H1 (cell line): ENCODE measurements at regions not wholly inside any gene's neighbourhood (a gene's known extent, or its start where the extent isn't known, plus 50 kb on each side); places are given as distances from the start of the nearest gene placed in this dataset.

Experiments used
- CTCF ChIA-PET: fragments of 300-600 bp; sonication (Branson Sonifier 250); formaldehyde crosslinking; loops from one replicate; lab custom pipeline; 2021; ENCODE audit not compliant: partially characterized antibody; lab: Charles Lee
- POLR2A ChIA-PET: fragments of 300-600 bp; sonication (Branson Sonifier 250); formaldehyde crosslinking; loops from one replicate; lab custom pipeline; 2021; ENCODE audit warnings: inconsistent platforms; ENCODE audit not compliant: partially characterized antibody; lab: Charles Lee
- DNase-seq, 2 experiments: peaks; one replicate each; pipeline versions ENCODE4 v3.0.0 to v3.0.0-alpha.2; 2010 to 2022; ENCODE audit warnings: low spot score in 2 of 2, low read depth in 1 of 2, mixed read lengths in 1 of 2
- FAIRE-seq: peaks from 2 replicates; lab custom pipeline; 2011; peaks lifted over from hg19 to GRCh38; lab: Jason Lieb, UNC
- H2AFZ ChIP-seq: 2 replicates; pipeline ENCODE4 v1.8.1; 2012; ENCODE audit warnings: low read length, inconsistent platforms
- H2AK5ac ChIP-seq: 2 replicates; pipeline ENCODE4 v1.6.1; 2013; ENCODE audit warnings: low read depth, low read length
- H2BK120ac ChIP-seq: replicated peaks from 2 replicates; pipeline ENCODE3; 2013; ENCODE audit warnings: low read depth, low read length, inconsistent platforms
- H2BK12ac ChIP-seq: 2 replicates; pipeline ENCODE4 v1.6.1; 2013; ENCODE audit warnings: low read depth, low read length
- H2BK15ac ChIP-seq: 2 replicates; pipeline ENCODE4 v1.6.1; 2013; ENCODE audit warnings: low read length
- H2BK20ac ChIP-seq: 2 replicates; pipeline ENCODE4 v1.6.1; 2013; ENCODE audit warnings: low read length
- H2BK5ac ChIP-seq: 2 replicates; pipeline ENCODE4 v1.6.1; 2013; ENCODE audit warnings: low read depth, low read length
- H3K14ac ChIP-seq: 2 replicates; pipeline ENCODE4 v1.6.1; 2013; ENCODE audit warnings: inconsistent platforms; ENCODE audit not compliant: insufficient read length
- H3K18ac ChIP-seq: 2 replicates; pipeline ENCODE4 v1.6.1; 2013; ENCODE audit warnings: low read length; ENCODE audit errors: extremely low read depth
- H3K23ac ChIP-seq: 2 replicates; pipeline ENCODE4 v1.6.1; 2013; ENCODE audit warnings: inconsistent platforms; ENCODE audit not compliant: insufficient read length
- H3K23me2 ChIP-seq: 2 replicates; pipeline ENCODE4 v1.6.1; 2013; ENCODE audit warnings: low read depth, low read length
- H3K27ac ChIP-seq: 2 replicates; pipeline ENCODE4 v1.6.1; 2011; ENCODE audit warnings: low read depth, low read length, inconsistent platforms
- H3K27me3 ChIP-seq, 4 experiments: replicated peaks in 1 of 4; 1 replicate in 1 of 4; 2 replicates in 3 of 4; pipeline versions ENCODE4 v1.6.1 to v1.8.1; 2011 to 2013; ENCODE audit warnings: low read length in 3 of 4, mild to moderate bottlenecking in 3 of 4, inconsistent platforms in 2 of 4, mixed read lengths in 2 of 4, moderate library complexity in 1 of 4; ENCODE audit not compliant: control insufficient read depth in 3 of 4, insufficient read depth in 3 of 4; ENCODE audit errors: extremely low read depth in 1 of 4
- H3K36me3 ChIP-seq, 4 experiments: 2 replicates each; pipeline versions ENCODE4 v1.6.1 to v1.8.1; 2011 to 2013; ENCODE audit warnings: mild to moderate bottlenecking in 4 of 4, low read length in 3 of 4, moderate library complexity in 2 of 4, control low read depth in 1 of 4, inconsistent platforms in 1 of 4; ENCODE audit not compliant: insufficient read depth in 4 of 4, control insufficient read depth in 2 of 4
- H3K4ac ChIP-seq: replicated peaks from 2 replicates; pipeline ENCODE3; 2013; ENCODE audit warnings: low read length, low read depth, mixed read lengths, inconsistent platforms; ENCODE audit not compliant: insufficient read length
- H3K4me1 ChIP-seq, 4 experiments: replicated peaks in 1 of 4; 1 replicate in 1 of 4; 2 replicates in 3 of 4; pipeline versions ENCODE4 v1.6.1 to v1.8.1; 2011 to 2013; ENCODE audit warnings: low read length in 3 of 4, inconsistent platforms in 2 of 4, mixed read lengths in 1 of 4; ENCODE audit not compliant: insufficient read depth in 4 of 4, control insufficient read depth in 3 of 4
- H3K4me2 ChIP-seq, 2 experiments: 2 replicates each; pipeline versions ENCODE4 v1.6.1 to v1.8.1; 2011 to 2013; ENCODE audit warnings: low read depth in 2 of 2, low read length in 2 of 2, control low read depth in 1 of 2, inconsistent platforms in 1 of 2, mild to moderate bottlenecking in 1 of 2; ENCODE audit not compliant: insufficient read depth in 1 of 2
- H3K4me3 ChIP-seq, 4 experiments: fragments of 200-600, 300-600 bp in 1 of 4; sonication (generic), shearing (Covaris generic), sonication (Bioruptor Twin) in 1 of 4; 2 replicates each; pipeline versions ENCODE4 v1.5.1 to v1.8.1; 2011 to 2016; ENCODE audit warnings: low read length in 4 of 4, low read depth in 3 of 4, control low read depth in 2 of 4, inconsistent platforms in 2 of 4, mild to moderate bottlenecking in 2 of 4, mixed read lengths in 1 of 4, moderate library complexity in 1 of 4; ENCODE audit not compliant: insufficient read depth in 2 of 4; ENCODE audit errors: extremely low read depth in 1 of 4
- H3K56ac ChIP-seq: replicated peaks from 2 replicates; pipeline ENCODE3; 2013; ENCODE audit warnings: low read depth, mild to moderate bottlenecking, mixed read lengths, low read length, inconsistent platforms; ENCODE audit not compliant: insufficient read length
- H3K79me1 ChIP-seq: 2 replicates; pipeline ENCODE4 v1.6.1; 2013; ENCODE audit warnings: low read depth, low read length, control low read depth
- H3K79me2 ChIP-seq, 2 experiments: 2 replicates each; pipeline versions ENCODE4 v1.6.1 to v1.8.1; 2012 to 2013; ENCODE audit warnings: low read length in 2 of 2, mild to moderate bottlenecking in 2 of 2, inconsistent platforms in 1 of 2; ENCODE audit not compliant: insufficient read depth in 2 of 2, control insufficient read depth in 1 of 2
- H3K9ac ChIP-seq, 4 experiments: replicated peaks in 1 of 4; 1 replicate in 1 of 4; 2 replicates in 3 of 4; pipeline versions ENCODE4 v1.6.1 to v1.8.1; 2011 to 2013; ENCODE audit warnings: low read depth in 3 of 4, low read length in 3 of 4, control low read depth in 2 of 4, mild to moderate bottlenecking in 2 of 4, moderate library complexity in 2 of 4, inconsistent platforms in 1 of 4; ENCODE audit errors: extremely low read depth in 1 of 4
- H3K9me3 ChIP-seq, 2 experiments: 2 replicates each; pipeline versions ENCODE4 v1.6.1 to v1.8.1; 2012 to 2013; ENCODE audit warnings: mild to moderate bottlenecking in 2 of 2, moderate library complexity in 2 of 2, control low read depth in 1 of 2, inconsistent platforms in 1 of 2, low read depth in 1 of 2, low read length in 1 of 2, mixed read lengths in 1 of 2; ENCODE audit not compliant: insufficient read depth in 2 of 2
- H4K20me1 ChIP-seq, 2 experiments: replicated peaks in 1 of 2; 2 replicates each; pipeline versions ENCODE3 to v1.8.1; 2011 to 2013; ENCODE audit warnings: inconsistent platforms in 2 of 2, low read length in 2 of 2, mild to moderate bottlenecking in 1 of 2; ENCODE audit not compliant: insufficient read depth in 2 of 2, control insufficient read depth in 1 of 2
- H4K5ac ChIP-seq: 2 replicates; pipeline ENCODE4 v1.6.1; 2013; ENCODE audit warnings: low read length, low read depth, mixed read lengths, inconsistent platforms; ENCODE audit not compliant: insufficient read length
- H4K8ac ChIP-seq: 2 replicates; pipeline ENCODE4 v1.8.0; 2013; ENCODE audit warnings: mild to moderate bottlenecking, moderate library complexity, low read length, inconsistent platforms; ENCODE audit not compliant: insufficient read depth; ENCODE audit errors: extremely low read depth
- H4K91ac ChIP-seq: replicated peaks from 2 replicates; pipeline ENCODE3; 2013; ENCODE audit warnings: low read length, mixed read lengths, inconsistent platforms; ENCODE audit not compliant: insufficient read length
- JUN ChIP-seq: IDR thresholded peaks from 2 replicates; pipeline ENCODE4 v1.6.1; 2011; ENCODE audit warnings: low read depth, mild to moderate bottlenecking, improper control_type of control experiment, low read length
- MAFK ChIP-seq: IDR thresholded peaks from 2 replicates; pipeline ENCODE4 v1.6.1; 2012; ENCODE audit warnings: low read depth, mild to moderate bottlenecking, improper control_type of control experiment, low read length
- TEAD4 ChIP-seq: IDR thresholded peaks from 2 replicates; pipeline ENCODE4 v1.6.1; 2012; ENCODE audit warnings: low read depth, low read length, inconsistent platforms, mixed read lengths
- WGBS, 2 experiments: shearing (Covaris generic) in 1 of 2; methylation state at CpG; one replicate each; pipeline versions ENCODE4 v1.1.6 to v1.1.7; 2013 to 2015; ENCODE audit warnings: low lambda C conversion rate in 2 of 2, mixed read lengths in 2 of 2, inconsistent platforms in 1 of 2, low coverage in 1 of 2, missing lambda C conversion rate in 1 of 2; ENCODE audit not compliant: insufficient replicate concordance in 2 of 2, insufficient coverage in 1 of 2, insufficient read length in 1 of 2; ENCODE audit errors: extremely low coverage in 1 of 2, missing lambda C conversion rate in 1 of 2; 5-methylcytosine and 5-hydroxymethylcytosine counted together

DNA sequence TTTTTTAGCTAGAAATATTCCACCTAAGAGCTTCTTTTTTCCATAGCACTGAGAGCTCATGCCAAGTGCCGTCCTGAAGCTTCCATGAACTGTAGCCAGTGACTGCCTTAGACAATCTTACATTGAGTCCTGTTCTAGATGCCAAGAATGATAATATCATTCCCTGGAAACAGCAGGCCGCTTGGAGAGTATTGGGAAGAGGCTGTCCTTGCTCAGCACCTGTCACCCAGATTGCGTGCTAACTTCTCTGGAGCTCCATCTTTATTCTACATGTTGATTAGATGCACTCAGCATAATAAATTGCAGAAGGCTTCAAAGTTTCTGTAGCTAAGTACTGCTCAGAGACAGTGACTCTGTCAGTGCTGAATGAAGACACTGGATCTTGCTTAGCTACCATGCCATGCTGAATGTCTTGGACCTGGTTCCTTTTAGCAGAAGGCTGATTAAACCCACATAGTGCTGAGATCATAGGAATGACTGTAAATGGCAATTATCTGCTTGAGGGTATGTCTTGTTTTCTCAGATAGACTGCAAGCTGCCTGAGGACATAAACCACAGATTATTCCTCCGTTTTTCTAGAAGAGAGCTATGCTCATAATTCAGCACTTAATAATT, 83.1 kb upstream of the IRF2BP2 start:
- Histone ChIP-seq H3K14ac (no peak overlapping the region), H4K91ac (no peak overlapping the region), H3K9ac (no peak overlapping the region), H3K18ac (no peak overlapping the region), H3K4me2 (no peak overlapping the region), H3K79me2 (no peaks in the 10 kb centered on the region), H2BK12ac (no peak overlapping the region), H3K79me1 (no peaks in the 10 kb centered on the region), H2BK20ac (no peak overlapping the region), H4K5ac (no peak overlapping the region), H2BK5ac (no peak overlapping the region), H3K56ac (no peak overlapping the region), H3K23me2 (no peaks in the 10 kb centered on the region), H3K4me3 (no peak overlapping the region), H3K36me3 (no peaks in the 10 kb centered on the region), H3K9me3 (no peaks in the 10 kb centered on the region), H2AFZ (no peak overlapping the region), H4K8ac (no peak overlapping the region), H3K27me3 (no peaks in the 10 kb centered on the region), H2BK120ac (no peak overlapping the region), H3K4ac (no peak overlapping the region), H2AK5ac (no peak overlapping the region), H4K20me1 (no peaks in the 10 kb centered on the region), H3K27ac (no peak overlapping the region), H3K4me1 (no peaks in the 10 kb centered on the region), H3K23ac (no peak overlapping the region), H2BK15ac (no peak overlapping the region)
- ChIA-PET POLR2A (interaction anchor here (1.5 kb wide), 1 partner anchor 92 kb away, joined by 4 read pairs; no protein-coding TSS in a partner anchor), CTCF (interaction anchor here (0.6 to 2.4 kb wide), 9 partner anchors 8 to 431 kb away, joined by 3 to 7 read pairs (median 4); no protein-coding TSS in a partner anchor)
- FAIRE-seq (no peak), DNase-seq (no peak)
- WGBS, 2 experiments = 82% methylated on average over 4 of the region's 4 CpGs; no CpG with 5 or more reads in 1 of the 2 experiments
- TF ChIP-seq TEAD4 (no peak), MAFK (no peak), JUN (no peak)
